Keratinocyte (primary cell): ENCODE measurements at regions not wholly inside any gene's neighbourhood (a gene's known extent, or its start where the extent isn't known, plus 50 kb on each side); places are given as distances from the start of the nearest gene placed in this dataset.

ENCODE experiments used
- DNase-seq: peaks from one replicate; pipeline ENCODE4 v3.0.0-alpha.2; 2011; ENCODE audit warnings: low read depth, missing footprints, low spot score
- FAIRE-seq: peaks from 2 replicates; lab custom pipeline; 2011; peaks lifted over from hg19 to GRCh38; lab: Jason Lieb, UNC
- H2AFZ ChIP-seq: 2 replicates; pipeline ENCODE4 v1.6.0; 2012; ENCODE audit warnings: low read length, control low read depth, inconsistent platforms; ENCODE audit not compliant: control insufficient read depth
- H3K27ac ChIP-seq: 2 replicates; pipeline ENCODE4 v1.5.1; 2011; ENCODE audit warnings: low read length; ENCODE audit not compliant: control insufficient read depth, insufficient read depth
- H3K27me3 ChIP-seq: 3 replicates; pipeline ENCODE4 v1.6.0; 2011; ENCODE audit warnings: low read length; ENCODE audit not compliant: control insufficient read depth, insufficient read depth; ENCODE audit errors: extremely low read depth
- H3K36me3 ChIP-seq, 2 experiments: 2 replicates in 1 of 2; 3 replicates in 1 of 2; pipeline ENCODE4 v1.5.1; 2011; ENCODE audit warnings: low read length in 2 of 2, mild to moderate bottlenecking in 1 of 2; ENCODE audit not compliant: control insufficient read depth in 2 of 2, insufficient read depth in 2 of 2; ENCODE audit errors: extremely low read depth in 1 of 2
- H3K4me1 ChIP-seq: 3 replicates; pipeline ENCODE4 v1.5.1; 2011; ENCODE audit warnings: low read length; ENCODE audit not compliant: control insufficient read depth, insufficient read depth; ENCODE audit errors: extremely low read depth
- H3K4me2 ChIP-seq: 3 replicates; pipeline ENCODE4 v1.6.0; 2011; ENCODE audit warnings: low read depth, low read length; ENCODE audit not compliant: control insufficient read depth, insufficient read depth; ENCODE audit errors: extremely low read depth
- H3K4me3 ChIP-seq, 3 experiments: fragments of 200-600 bp in 1 of 3; sonication (generic) in 1 of 3; 2 replicates in 2 of 3; 3 replicates in 1 of 3; pipeline ENCODE4 v1.5.1; 2011 to 2016; ENCODE audit warnings: low read length in 3 of 3, mild to moderate bottlenecking in 3 of 3, control low read depth in 2 of 3, inconsistent platforms in 1 of 3, low read depth in 1 of 3, mixed read lengths in 1 of 3, mixed run types in 1 of 3, moderate library complexity in 1 of 3; ENCODE audit not compliant: control insufficient read depth in 2 of 3, insufficient read depth in 2 of 3; ENCODE audit errors: extremely low read depth in 1 of 3
- H3K79me2 ChIP-seq: 2 replicates; pipeline ENCODE4 v1.6.0; 2012; ENCODE audit warnings: low read length; ENCODE audit not compliant: control insufficient read depth, insufficient read depth
- H3K9ac ChIP-seq: 3 replicates; pipeline ENCODE4 v1.6.0; 2011; ENCODE audit warnings: low read length; ENCODE audit not compliant: control insufficient read depth, insufficient read depth; ENCODE audit errors: extremely low read depth
- H3K9me1 ChIP-seq: 3 replicates; pipeline ENCODE4 v1.6.0; 2011; ENCODE audit warnings: low read length; ENCODE audit not compliant: control insufficient read depth, insufficient read depth; ENCODE audit errors: extremely low read depth
- H3K9me3 ChIP-seq: 2 replicates; pipeline ENCODE4 v1.5.1; 2012; ENCODE audit warnings: low read depth, low read length; ENCODE audit not compliant: control insufficient read depth
- H4K20me1 ChIP-seq: 3 replicates; pipeline ENCODE4 v1.6.0; 2011; ENCODE audit warnings: low read length; ENCODE audit not compliant: control insufficient read depth, insufficient read depth; ENCODE audit errors: extremely low read depth
- EZH2 ChIP-seq: IDR thresholded peaks from one replicate; pipeline ENCODE4 v1.6.1; 2012; ENCODE audit warnings: inconsistent platforms, mild to moderate bottlenecking, low read length, moderate library complexity
- dilution Hi-C: fragments of 300-500 bp; cut with MboI; formaldehyde crosslinking; loops from one replicate; pipeline ENCODE4 v1.7.0; 2020; ENCODE audit warnings: low sequenced_read_pairs; ENCODE audit not compliant: extremely low pct_ligation_motif_present
- TF ChIP-seq, protein P1 (sequence below), 3 experiments: IDR thresholded peaks in 1 of 3; conservative IDR thresholded peaks in 1 of 3; optimal IDR thresholded peaks in 1 of 3; 2 replicates in 2 of 3; 3 replicates in 1 of 3; pipeline versions ENCODE3 to v1.5.1; 2011; ENCODE audit warnings: low read length in 3 of 3, mild to moderate bottlenecking in 3 of 3, moderate library complexity in 2 of 3, control low read depth in 1 of 3, inconsistent platforms in 1 of 3; ENCODE audit not compliant: insufficient read depth in 2 of 3; ENCODE audit errors: extremely low read depth in 1 of 3

DNA sequence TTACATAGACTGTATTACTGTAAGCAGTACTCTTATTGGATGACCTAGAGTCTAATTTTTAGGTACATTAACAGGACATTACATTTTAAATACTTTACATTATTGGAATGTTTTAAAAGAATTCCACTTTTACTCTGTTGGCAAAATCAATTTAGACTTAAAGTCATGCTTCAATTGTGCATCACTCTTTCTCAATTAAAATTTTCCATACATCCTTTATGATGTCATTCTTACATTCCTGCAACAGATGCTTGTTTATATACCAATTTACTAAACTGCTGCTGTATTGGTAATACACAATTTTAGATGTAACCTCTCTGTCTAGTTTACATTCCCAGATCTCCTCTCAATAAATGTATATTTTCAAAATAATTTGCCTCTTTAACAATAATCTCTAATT lies 440.1 kb downstream of the ZEB2 start:
- H3K4me3 ChIP-seq, result no peak overlapping the region
- H4K20me1 ChIP-seq, result no peaks in the 10 kb centered on the region
- no peak overlapping the region for H3K9ac ChIP-seq
- H2AFZ ChIP-seq, result no peak overlapping the region
- H3K9me3 ChIP-seq, result no peaks in the 10 kb centered on the region
- FAIRE-seq (no peak), DNase-seq (no peak)
- no peaks in the 10 kb centered on the region for H3K36me3 ChIP-seq
- H3K9me1 ChIP-seq, result no peaks in the 10 kb centered on the region
- no peak overlapping the region for H3K4me2 ChIP-seq
- no peaks in the 10 kb centered on the region for H3K27me3 ChIP-seq
- H3K4me1 ChIP-seq, result peaks cover 20% of the 10 kb centered on the region
- dilution Hi-C loops, result no loop called here
- TF ChIP-seq, protein P1, sequence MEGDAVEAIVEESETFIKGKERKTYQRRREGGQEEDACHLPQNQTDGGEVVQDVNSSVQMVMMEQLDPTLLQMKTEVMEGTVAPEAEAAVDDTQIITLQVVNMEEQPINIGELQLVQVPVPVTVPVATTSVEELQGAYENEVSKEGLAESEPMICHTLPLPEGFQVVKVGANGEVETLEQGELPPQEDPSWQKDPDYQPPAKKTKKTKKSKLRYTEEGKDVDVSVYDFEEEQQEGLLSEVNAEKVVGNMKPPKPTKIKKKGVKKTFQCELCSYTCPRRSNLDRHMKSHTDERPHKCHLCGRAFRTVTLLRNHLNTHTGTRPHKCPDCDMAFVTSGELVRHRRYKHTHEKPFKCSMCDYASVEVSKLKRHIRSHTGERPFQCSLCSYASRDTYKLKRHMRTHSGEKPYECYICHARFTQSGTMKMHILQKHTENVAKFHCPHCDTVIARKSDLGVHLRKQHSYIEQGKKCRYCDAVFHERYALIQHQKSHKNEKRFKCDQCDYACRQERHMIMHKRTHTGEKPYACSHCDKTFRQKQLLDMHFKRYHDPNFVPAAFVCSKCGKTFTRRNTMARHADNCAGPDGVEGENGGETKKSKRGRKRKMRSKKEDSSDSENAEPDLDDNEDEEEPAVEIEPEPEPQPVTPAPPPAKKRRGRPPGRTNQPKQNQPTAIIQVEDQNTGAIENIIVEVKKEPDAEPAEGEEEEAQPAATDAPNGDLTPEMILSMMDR (optimal IDR thresholded peaks at IDR 0.05 in 1 of 3, IDR thresholded peaks at IDR 0.05 in 1 of 3, conservative IDR thresholded peaks at IDR 0.05 in 1 of 3; ENCODE audit: extremely low read depth in 1 of 3, insufficient read depth in 2 of 3, low read length in 3 of 3), result no peak
- no peak for TF ChIP-seq EZH2
- H3K27ac ChIP-seq, result no peak overlapping the region
- H3K79me2 ChIP-seq, result no peaks in the 10 kb centered on the region

DNA sequence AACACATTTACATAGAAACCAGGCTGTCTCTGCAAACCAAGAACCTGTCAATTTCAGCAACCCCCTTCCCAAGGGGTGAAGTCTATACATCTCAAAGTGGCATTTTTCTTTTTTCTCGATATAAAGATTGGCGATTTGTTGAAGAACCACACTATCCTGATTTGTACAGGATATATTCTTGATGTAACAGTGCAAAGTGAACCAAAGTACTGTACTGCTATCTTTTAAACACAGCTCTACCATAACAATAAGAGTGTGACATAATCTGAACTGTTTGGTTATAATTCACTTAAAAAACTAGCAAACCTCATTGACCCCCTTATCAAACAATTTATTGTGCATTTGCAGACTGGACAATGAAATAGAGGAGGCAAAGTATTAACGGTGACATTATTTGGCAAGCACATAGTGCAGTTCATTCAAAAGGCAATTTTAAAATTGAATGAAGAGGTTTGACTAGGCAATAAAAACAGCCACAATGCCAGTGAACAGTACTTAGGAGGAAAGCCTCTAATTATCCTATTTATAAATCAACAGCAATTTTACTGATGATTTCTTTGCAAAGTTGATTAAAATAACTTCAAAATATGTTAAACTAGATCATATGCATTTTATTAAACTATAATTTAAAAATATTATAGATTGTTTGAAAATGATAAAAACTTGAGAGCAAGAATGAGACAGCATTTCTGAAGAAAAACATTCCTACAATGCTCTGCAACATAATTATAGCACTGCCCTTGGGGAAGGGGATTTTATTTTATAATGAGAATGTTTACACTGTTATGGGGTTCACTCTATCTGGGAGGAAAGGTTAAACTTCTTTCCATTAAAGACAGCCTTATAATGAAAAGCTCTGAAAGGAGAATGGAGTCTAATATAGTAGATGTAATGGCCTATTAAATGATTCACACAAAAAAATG lies 440.9 kb downstream of the ZEB2 start:
- no peak overlapping the region for H3K4me3 ChIP-seq
- dilution Hi-C loops, result no loop called here
- H3K9me1 ChIP-seq, result no peaks in the 10 kb centered on the region
- TF ChIP-seq, protein P1 (optimal IDR thresholded peaks at IDR 0.05 in 1 of 3, IDR thresholded peaks at IDR 0.05 in 1 of 3, conservative IDR thresholded peaks at IDR 0.05 in 1 of 3; ENCODE audit: extremely low read depth in 1 of 3, insufficient read depth in 2 of 3, low read length in 3 of 3), result no peak
- no peak for TF ChIP-seq EZH2
- H3K36me3 ChIP-seq, result no peaks in the 10 kb centered on the region
- DNase-seq (no peak), FAIRE-seq (no peak)
- H3K9me3 ChIP-seq, result no peaks in the 10 kb centered on the region
- H3K79me2 ChIP-seq, result no peaks in the 10 kb centered on the region
- H3K4me2 ChIP-seq, result no peak overlapping the region
- no peak overlapping the region for H2AFZ ChIP-seq
- no peak overlapping the region for H3K27ac ChIP-seq
- H3K4me1 ChIP-seq, result peaks cover 13% of the 10 kb centered on the region
- H3K27me3 ChIP-seq, result no peaks in the 10 kb centered on the region
- no peaks in the 10 kb centered on the region for H4K20me1 ChIP-seq
- H3K9ac ChIP-seq, result no peak overlapping the region
